Gastroesophageal sphincter (tissue), 2 donors: ENCODE measurements at regions not wholly inside any gene's neighbourhood (a gene's known extent, or its start where the extent isn't known, plus 50 kb on each side); places are given as distances from the start of the nearest gene placed in this dataset.

Source experiments
- EP300 ChIP-seq: sonication (generic); formaldehyde crosslinking; IDR thresholded peaks from one replicate; pipeline ENCODE4 v1.6.1; 2017; ENCODE audit warnings: antibody characterized with exemption, mild to moderate bottlenecking
- POLR2A ChIP-seq, 2 donors: fragments of 450-650 bp; IDR thresholded peaks; one replicate each; pipeline ENCODE4 v1.6.1; 2017; ENCODE audit warnings: antibody characterized with exemption in 2 of 2, mild to moderate bottlenecking in 2 of 2, moderate library complexity in 1 of 2

GRCh38 chr2:21404137-21404536 is 280.4 kb downstream of the TDRD15 start:
- TF ChIP-seq EP300 (no peak), POLR2A (IDR thresholded peaks at IDR 0.05) (no peak)
